ENCODE measurements at regions not wholly inside any gene's neighbourhood (a gene's known extent, or its start where the extent isn't known, plus 50 kb on each side); places are given as distances from the start of the nearest gene placed in this dataset.
"Not testable (repeated sequence)": the region's sequence is repeated elsewhere in the genome, so short reads cannot be mapped to it uniquely, and the experiment has no call there.

- WGBS, 2 donors (ENCODE audit: low coverage in 1 of 2): 30 to 89% methylated on average over 1 of the region's 1 CpG
- ATAC-seq: no peak
- Histone ChIP-seq H3K4me3 (no peak overlapping the region), H3K4me1 (no peaks in the 10 kb centered on the region), H3K27ac (no peak overlapping the region), H3K9me3 (no peaks in the 10 kb centered on the region), H3K36me3 (no peaks in the 10 kb centered on the region), H3K27me3 (no peaks in the 10 kb centered on the region)
- no peak for TF ChIP-seq CTCF (IDR thresholded peaks at IDR 0.05)
- TF ChIP-seq POLR2A (IDR thresholded peaks at IDR 0.05): no peak
- TF ChIP-seq EP300 (IDR thresholded peaks at IDR 0.05): no peak
- TF ChIP-seq POLR2AphosphoS5 (IDR thresholded peaks at IDR 0.05): no peak
Observed at GRCh38 chr2:186925514-186925913, 76.5 kb upstream of the ZSWIM2 start.

GRCh38 chr2:186922316-186922715 is 73.3 kb upstream of the ZSWIM2 start:
- not testable (repeated sequence) for H3K4me1 ChIP-seq, H3K4me3 ChIP-seq, H3K27ac ChIP-seq, H3K27me3 ChIP-seq, H3K9me3 ChIP-seq, H3K36me3 ChIP-seq, ATAC-seq
- WGBS, 2 donors (ENCODE audit: low coverage in 1 of 2): 90 to 98% methylated on average over 2 to 3 of the region's 3 CpGs

- WGBS, 2 donors (ENCODE audit: low coverage in 1 of 2): 3 to 9% methylated on average over 2 of the region's 2 CpGs
- no peak for TF ChIP-seq CTCF (IDR thresholded peaks at IDR 0.05)
- TF ChIP-seq POLR2A (IDR thresholded peaks at IDR 0.05): no peak
- TF ChIP-seq EP300 (IDR thresholded peaks at IDR 0.05): no peak
- Histone ChIP-seq H3K4me1 (peaks cover 3 to 8% (median 5%) of the 10 kb centered on the region in 3 donors), H3K4me3 (no peak overlapping the region), H3K27me3 (no peaks in the 10 kb centered on the region), H3K36me3 (no peaks in the 10 kb centered on the region), H3K9me3 (no peaks in the 10 kb centered on the region), H3K27ac (no peak overlapping the region)
- no peak for ATAC-seq
Observed at GRCh38 chr2:186919296-186919695, 70.3 kb upstream of the ZSWIM2 start.

- ATAC-seq: no peak
- no peaks in the 10 kb centered on the region for H3K36me3 ChIP-seq
- TF ChIP-seq POLR2A (IDR thresholded peaks at IDR 0.05): no peak
- TF ChIP-seq POLR2AphosphoS5 (IDR thresholded peaks at IDR 0.05): no peak
- no peak for TF ChIP-seq CTCF (IDR thresholded peaks at IDR 0.05)
- no peak for TF ChIP-seq EP300 (IDR thresholded peaks at IDR 0.05)
Observed at GRCh38 chr2:186918495-186918894, 69.5 kb upstream of the ZSWIM2 start.

GRCh38 chr2:186917866-186918265 is 68.9 kb upstream of the ZSWIM2 start:
- peaks cover 3 to 8% (median 5%) of the 10 kb centered on the region in 3 donors for H3K4me1 ChIP-seq
- no peak for TF ChIP-seq POLR2AphosphoS5 (IDR thresholded peaks at IDR 0.05)
- TF ChIP-seq CTCF (IDR thresholded peaks at IDR 0.05): no peak
- TF ChIP-seq EP300 (IDR thresholded peaks at IDR 0.05): no peak
- no peak for TF ChIP-seq POLR2A (IDR thresholded peaks at IDR 0.05)
- no peaks in the 10 kb centered on the region for H3K36me3 ChIP-seq
- ATAC-seq: no peak
- WGBS, 2 donors (ENCODE audit: low coverage in 1 of 2): 64 to 75% methylated on average over 3 of the region's 3 CpGs
- H3K27ac ChIP-seq: no peak overlapping the region
- H3K27me3 ChIP-seq: no peaks in the 10 kb centered on the region
- H3K9me3 ChIP-seq: no peaks in the 10 kb centered on the region
- H3K4me3 ChIP-seq: no peak overlapping the region

More at GRCh38 chr2:186918495-186918894, 69.5 kb upstream of the ZSWIM2 start:
- Histone ChIP-seq H3K4me1 (peaks cover 3 to 8% (median 5%) of the 10 kb centered on the region in 3 donors), H3K27ac (no peak overlapping the region), H3K27me3 (no peaks in the 10 kb centered on the region), H3K4me3 (no peak overlapping the region), H3K9me3 (no peaks in the 10 kb centered on the region)
- WGBS, 2 donors (ENCODE audit: low coverage in 1 of 2): 18 to 52% methylated on average over 3 of the region's 3 CpGs

Measured in gastroesophageal sphincter (tissue), 4 donors.